SK-N-MC (cell line): ENCODE measurements at regions not wholly inside any gene's neighbourhood (a gene's known extent, or its start where the extent isn't known, plus 50 kb on each side); places are given as distances from the start of the nearest gene placed in this dataset.
"Not testable (repeated sequence)": the region's sequence is repeated elsewhere in the genome, so short reads cannot be mapped to it uniquely, and the experiment has no call there.

Experiments
- DNase-seq: peaks from one replicate; pipeline ENCODE4 v3.0.0-alpha.2; 2011; ENCODE audit warnings: low read depth, low spot score
- H3K27ac ChIP-seq: fragments of 200-600 bp; sonication (generic); 2 replicates; pipeline ENCODE4 v1.5.1; 2016; ENCODE audit warnings: mixed run types
- H3K36me3 ChIP-seq: fragments of 200-600 bp; sonication (generic); 2 replicates; pipeline ENCODE4 v1.6.1; 2017; ENCODE audit warnings: antibody characterized with exemption, low read length, mixed read lengths; ENCODE audit not compliant: insufficient read depth
- H3K4me3 ChIP-seq: fragments of 200-600 bp; sonication (generic); 2 replicates; pipeline ENCODE4 v1.5.1; 2016
- H3K9ac ChIP-seq: fragments of 200-600 bp; sonication (generic); 2 replicates; pipeline ENCODE4 v1.8.0; 2017; ENCODE audit warnings: mixed run types, mixed read lengths; ENCODE audit not compliant: insufficient read length
- H3K9me3 ChIP-seq: fragments of 200-600 bp; sonication (generic); 2 replicates; pipeline ENCODE4 v1.6.1; 2017; ENCODE audit warnings: low read depth, mild to moderate bottlenecking, antibody characterized with exemption, low read length, moderate library complexity, mixed read lengths
- EZH2 ChIP-seq: fragments of 200-600 bp; sonication (generic); IDR thresholded peaks from one replicate; pipeline ENCODE4 v1.6.1; 2017; ENCODE audit warnings: antibody characterized with exemption
- FOXP2 ChIP-seq: optimal IDR thresholded peaks from 2 replicates; pipeline ENCODE3; 2011; ENCODE audit warnings: mild to moderate bottlenecking, moderate library complexity; ENCODE audit not compliant: insufficient read depth; ENCODE audit errors: extremely low read length, control extremely low read depth
- POLR2AphosphoS5 ChIP-seq: IDR thresholded peaks from 2 replicates; pipeline ENCODE4 v1.6.1; 2012; ENCODE audit warnings: mild to moderate bottlenecking, low read depth, low read length, borderline replicate concordance

- TF ChIP-seq POLR2AphosphoS5 (no peak), FOXP2 (no peak), EZH2 (no peak)
- Histone ChIP-seq H3K9ac (no peak overlapping the region), H3K36me3 (no peaks in the 10 kb centered on the region), H3K4me3 (no peak overlapping the region), H3K27ac (no peak overlapping the region), H3K9me3 (no peaks in the 10 kb centered on the region)
- DNase-seq = no peak
These were observed 628.0 kb downstream of the HTR1B start for GRCh38 chr6:76835293-76835692.

GRCh38 chr6:76834399-76834798 is 628.9 kb downstream of the HTR1B start:
- no peaks in the 10 kb centered on the region for H3K9me3 ChIP-seq
- DNase-seq = no peak
- no peak overlapping the region for H3K27ac ChIP-seq
- TF ChIP-seq EZH2 (no peak), POLR2AphosphoS5 (no peak), FOXP2 (no peak)
- no peaks in the 10 kb centered on the region for H3K36me3 ChIP-seq
- no peak overlapping the region for H3K9ac ChIP-seq
- H3K4me3 ChIP-seq = no peak overlapping the region

- Histone ChIP-seq H3K36me3 (no peaks in the 10 kb centered on the region), H3K27ac (no peak overlapping the region), H3K9me3 (no peaks in the 10 kb centered on the region), H3K4me3 (no peak overlapping the region), H3K9ac (no peak overlapping the region)
- no peak for TF ChIP-seq EZH2
- no peak for TF ChIP-seq POLR2AphosphoS5
- no peak for TF ChIP-seq FOXP2
- no peak for DNase-seq
These were observed 632.0 kb downstream of the HTR1B start for GRCh38 chr6:76831299-76831698.

GRCh38 chr6:76823578-76823977 is 639.7 kb downstream of the HTR1B start:
- DNase-seq, H3K9me3 ChIP-seq, H3K27ac ChIP-seq, H3K36me3 ChIP-seq, H3K9ac ChIP-seq, H3K4me3 ChIP-seq: not testable (repeated sequence)

- Histone ChIP-seq H3K9ac (no peak overlapping the region), H3K4me3 (no peak overlapping the region), H3K27ac (no peak overlapping the region), H3K9me3 (no peaks in the 10 kb centered on the region), H3K36me3 (no peaks in the 10 kb centered on the region)
- TF ChIP-seq POLR2AphosphoS5 (no peak), EZH2 (no peak), FOXP2 (no peak)
- no peak for DNase-seq
These were observed 644.8 kb downstream of the HTR1B start for GRCh38 chr6:76818451-76818850.

- no peaks in the 10 kb centered on the region for H3K36me3 ChIP-seq
- TF ChIP-seq EZH2 (no peak), POLR2AphosphoS5 (no peak), FOXP2 (no peak)
- no peaks in the 10 kb centered on the region for H3K9me3 ChIP-seq
- H3K9ac ChIP-seq = no peak overlapping the region
- DNase-seq = no peak
- no peak overlapping the region for H3K4me3 ChIP-seq
- H3K27ac ChIP-seq = no peak overlapping the region
These were observed 645.9 kb downstream of the HTR1B start for GRCh38 chr6:76817429-76817828.

GRCh38 chr6:76814496-76815458 is 648.5 kb downstream of the HTR1B start:
- no peak for DNase-seq
- H3K27ac ChIP-seq = no peak overlapping the region
- no peaks in the 10 kb centered on the region for H3K36me3 ChIP-seq
- TF ChIP-seq EZH2 (no peak), POLR2AphosphoS5 (no peak), FOXP2 (no peak)
- no peaks in the 10 kb centered on the region for H3K9me3 ChIP-seq
- H3K9ac ChIP-seq = no peak overlapping the region
- H3K4me3 ChIP-seq = no peak overlapping the region

GRCh38 chr6:76810286-76810685 is 653.0 kb downstream of the HTR1B start:
- TF ChIP-seq FOXP2 = no peak
- TF ChIP-seq EZH2 = no peak
- no peak for TF ChIP-seq POLR2AphosphoS5
- no peak overlapping the region for H3K4me3 ChIP-seq
- DNase-seq = no peak
- no peak overlapping the region for H3K9ac ChIP-seq
- H3K36me3 ChIP-seq = no peaks in the 10 kb centered on the region
- H3K9me3 ChIP-seq = no peaks in the 10 kb centered on the region
- no peak overlapping the region for H3K27ac ChIP-seq

- H3K9ac ChIP-seq = no peak overlapping the region
- no peak overlapping the region for H3K4me3 ChIP-seq
- H3K9me3 ChIP-seq = no peaks in the 10 kb centered on the region
- no peak overlapping the region for H3K27ac ChIP-seq
- TF ChIP-seq FOXP2 (no peak), POLR2AphosphoS5 (no peak), EZH2 (no peak)
- DNase-seq = no peak
- H3K36me3 ChIP-seq = no peaks in the 10 kb centered on the region
These were observed 660.2 kb downstream of the HTR1B start for GRCh38 chr6:76803038-76803580.
